ENCODE measurements at regions not wholly inside any gene's neighbourhood (a gene's known extent, or its start where the extent isn't known, plus 50 kb on each side); places are given as distances from the start of the nearest gene placed in this dataset.

GRCh38 chr12:110993434-110993833 lies 73.1 kb upstream of the MYL2 start:
- Histone ChIP-seq H3K9me3 (ENCODE audit: control insufficient read depth in 2 of 2, low read length in 2 of 2) (peaks cover under 1 to 13% of the 10 kb centered on the region in 2 donors), H3K27me3 (ENCODE audit: control insufficient read depth in 1 of 2, insufficient read depth in 2 of 2, low read length in 2 of 2) (peaks cover 0 to 13% of the 10 kb centered on the region in 2 donors), H3K4me1 (ENCODE audit: control insufficient read depth, insufficient read depth, low read length) (no peaks in the 10 kb centered on the region), H3K36me3 (ENCODE audit: control insufficient read depth in 2 of 2, insufficient read depth in 2 of 2, low read length in 2 of 2) (no peaks in the 10 kb centered on the region), H3K9ac (ENCODE audit: low read length in 2 of 2) (no peak overlapping the region), H3K4me3 (ENCODE audit: low read length in 2 of 2) (no peak overlapping the region), H3K27ac (ENCODE audit: low read length) (no peak overlapping the region)

GRCh38 chr12:110992909-110993308 lies 72.5 kb upstream of the MYL2 start:
- Histone ChIP-seq H3K36me3 (ENCODE audit: control insufficient read depth in 2 of 2, insufficient read depth in 2 of 2, low read length in 2 of 2) (no peaks in the 10 kb centered on the region), H3K4me3 (ENCODE audit: low read length in 2 of 2) (no peak overlapping the region)

GRCh38 chr12:110983811-110984210 lies 63.4 kb upstream of the MYL2 start:
- no peak overlapping the region for H3K4me3 ChIP-seq (ENCODE audit: low read length in 2 of 2)
- no peaks in the 10 kb centered on the region for H3K36me3 ChIP-seq (ENCODE audit: control insufficient read depth in 2 of 2, insufficient read depth in 2 of 2, low read length in 2 of 2)
- no peak overlapping the region for H3K27ac ChIP-seq (ENCODE audit: low read length)
- peaks cover 6 to 7% of the 10 kb centered on the region in 2 donors for H3K27me3 ChIP-seq (ENCODE audit: control insufficient read depth in 1 of 2, insufficient read depth in 2 of 2, low read length in 2 of 2)
- H3K9ac ChIP-seq (ENCODE audit: low read length in 2 of 2): no peak overlapping the region
- H3K4me1 ChIP-seq (ENCODE audit: control insufficient read depth, insufficient read depth, low read length): no peaks in the 10 kb centered on the region
- H3K9me3 ChIP-seq (ENCODE audit: control insufficient read depth in 2 of 2, low read length in 2 of 2): no peaks in the 10 kb centered on the region

More at GRCh38 chr12:110992909-110993308, 72.5 kb upstream of the MYL2 start:
- H3K9me3 ChIP-seq (ENCODE audit: control insufficient read depth in 2 of 2, low read length in 2 of 2): peaks cover 0 to 8% of the 10 kb centered on the region in 2 donors
- H3K4me1 ChIP-seq (ENCODE audit: control insufficient read depth, insufficient read depth, low read length): no peaks in the 10 kb centered on the region
- no peak overlapping the region for H3K27ac ChIP-seq (ENCODE audit: low read length)
- H3K27me3 ChIP-seq (ENCODE audit: control insufficient read depth in 1 of 2, insufficient read depth in 2 of 2, low read length in 2 of 2): peaks cover 0 to 13% of the 10 kb centered on the region in 2 donors
- no peak overlapping the region for H3K9ac ChIP-seq (ENCODE audit: low read length in 2 of 2)

- Histone ChIP-seq H3K4me3 (ENCODE audit: low read length in 2 of 2) (no peak overlapping the region), H3K4me1 (ENCODE audit: control insufficient read depth, insufficient read depth, low read length) (no peaks in the 10 kb centered on the region), H3K9me3 (ENCODE audit: control insufficient read depth in 2 of 2, low read length in 2 of 2) (peaks cover 0 to 8% of the 10 kb centered on the region in 2 donors), H3K36me3 (ENCODE audit: control insufficient read depth in 2 of 2, insufficient read depth in 2 of 2, low read length in 2 of 2) (no peaks in the 10 kb centered on the region), H3K27me3 (ENCODE audit: control insufficient read depth in 1 of 2, insufficient read depth in 2 of 2, low read length in 2 of 2) (peaks cover 0 to 2% of the 10 kb centered on the region in 2 donors), H3K9ac (ENCODE audit: low read length in 2 of 2) (no peak overlapping the region), H3K27ac (ENCODE audit: low read length) (no peak overlapping the region)
These were observed 52.5 kb upstream of the MYL2 start for GRCh38 chr12:110972866-110973265.

- H3K9ac ChIP-seq (ENCODE audit: low read length in 2 of 2): no peak overlapping the region
- H3K36me3 ChIP-seq (ENCODE audit: control insufficient read depth in 2 of 2, insufficient read depth in 2 of 2, low read length in 2 of 2): no peaks in the 10 kb centered on the region
- H3K27ac ChIP-seq (ENCODE audit: low read length): no peak overlapping the region
- no peaks in the 10 kb centered on the region for H3K4me1 ChIP-seq (ENCODE audit: control insufficient read depth, insufficient read depth, low read length)
- peaks cover 0 to 3% of the 10 kb centered on the region in 2 donors for H3K9me3 ChIP-seq (ENCODE audit: control insufficient read depth in 2 of 2, low read length in 2 of 2)
- H3K27me3 ChIP-seq (ENCODE audit: control insufficient read depth in 1 of 2, insufficient read depth in 2 of 2, low read length in 2 of 2): peaks cover 2 to 3% of the 10 kb centered on the region in 2 donors
- H3K4me3 ChIP-seq (ENCODE audit: low read length in 2 of 2): no peak overlapping the region
These were observed 51.6 kb upstream of the MYL2 start for GRCh38 chr12:110971936-110972335.

GRCh38 chr12:110971189-110971920 lies 51.0 kb upstream of the MYL2 start:
- H3K9me3 ChIP-seq (ENCODE audit: control insufficient read depth in 2 of 2, low read length in 2 of 2): peaks cover 0 to 3% of the 10 kb centered on the region in 2 donors
- H3K4me3 ChIP-seq (ENCODE audit: low read length in 2 of 2): no peak overlapping the region
- H3K4me1 ChIP-seq (ENCODE audit: control insufficient read depth, insufficient read depth, low read length): no peaks in the 10 kb centered on the region
- no peak overlapping the region for H3K27ac ChIP-seq (ENCODE audit: low read length)
- peaks cover 3 to 9% of the 10 kb centered on the region in 2 donors for H3K27me3 ChIP-seq (ENCODE audit: control insufficient read depth in 1 of 2, insufficient read depth in 2 of 2, low read length in 2 of 2)
- H3K9ac ChIP-seq (ENCODE audit: low read length in 2 of 2): no peak overlapping the region
- no peaks in the 10 kb centered on the region for H3K36me3 ChIP-seq (ENCODE audit: control insufficient read depth in 2 of 2, insufficient read depth in 2 of 2, low read length in 2 of 2)
